Coronary artery (tissue), 2 donors: ENCODE measurements at regions not wholly inside any gene's neighbourhood (a gene's known extent, or its start where the extent isn't known, plus 50 kb on each side); places are given as distances from the start of the nearest gene placed in this dataset.

Source experiments
- DNase-seq: peaks from one replicate; pipeline ENCODE4 v3.0.0-alpha.2; 2017; ENCODE audit warnings: low spot score
- H3K27ac ChIP-seq, 2 donors: fragments of 200-600 bp; sonication (generic); one replicate each; pipeline ENCODE4 v1.5.1; 2016 to 2019
- H3K4me3 ChIP-seq: fragments of 200-600 bp; sonication (generic); 2 replicates; pipeline ENCODE4 v1.5.1; 2016; ENCODE audit warnings: mild to moderate bottlenecking, moderate library complexity
- TF ChIP-seq, protein P1 (sequence below): fragments of 200-600 bp; sonication (generic); IDR thresholded peaks from one replicate; pipeline ENCODE4 v1.5.1; 2019; ENCODE audit warnings: antibody characterized with exemption

DNA sequence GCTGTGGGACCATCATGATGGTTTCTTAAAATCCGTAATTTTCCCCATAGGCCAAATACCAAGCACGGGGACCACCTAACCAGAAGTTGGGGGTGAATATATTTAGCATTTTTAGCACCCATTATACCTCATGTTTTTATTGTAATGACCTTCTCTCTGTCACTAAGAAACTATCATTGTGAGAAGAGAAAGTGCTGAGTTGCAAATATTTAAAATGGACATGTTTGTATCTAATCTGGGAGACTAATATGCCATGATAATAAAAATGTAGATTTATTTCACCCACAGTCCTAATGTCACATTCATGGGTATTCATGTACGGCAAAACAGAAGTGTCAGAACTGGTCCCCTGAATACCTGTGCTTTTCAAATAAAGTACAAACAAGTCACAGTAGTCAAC is 398.9 kb upstream of the NR2F2 start:
- Histone ChIP-seq H3K4me3 (no peak overlapping the region), H3K27ac (no peak overlapping the region)
- TF ChIP-seq, protein P1, sequence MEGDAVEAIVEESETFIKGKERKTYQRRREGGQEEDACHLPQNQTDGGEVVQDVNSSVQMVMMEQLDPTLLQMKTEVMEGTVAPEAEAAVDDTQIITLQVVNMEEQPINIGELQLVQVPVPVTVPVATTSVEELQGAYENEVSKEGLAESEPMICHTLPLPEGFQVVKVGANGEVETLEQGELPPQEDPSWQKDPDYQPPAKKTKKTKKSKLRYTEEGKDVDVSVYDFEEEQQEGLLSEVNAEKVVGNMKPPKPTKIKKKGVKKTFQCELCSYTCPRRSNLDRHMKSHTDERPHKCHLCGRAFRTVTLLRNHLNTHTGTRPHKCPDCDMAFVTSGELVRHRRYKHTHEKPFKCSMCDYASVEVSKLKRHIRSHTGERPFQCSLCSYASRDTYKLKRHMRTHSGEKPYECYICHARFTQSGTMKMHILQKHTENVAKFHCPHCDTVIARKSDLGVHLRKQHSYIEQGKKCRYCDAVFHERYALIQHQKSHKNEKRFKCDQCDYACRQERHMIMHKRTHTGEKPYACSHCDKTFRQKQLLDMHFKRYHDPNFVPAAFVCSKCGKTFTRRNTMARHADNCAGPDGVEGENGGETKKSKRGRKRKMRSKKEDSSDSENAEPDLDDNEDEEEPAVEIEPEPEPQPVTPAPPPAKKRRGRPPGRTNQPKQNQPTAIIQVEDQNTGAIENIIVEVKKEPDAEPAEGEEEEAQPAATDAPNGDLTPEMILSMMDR = no peak
- no peak for DNase-seq

DNA sequence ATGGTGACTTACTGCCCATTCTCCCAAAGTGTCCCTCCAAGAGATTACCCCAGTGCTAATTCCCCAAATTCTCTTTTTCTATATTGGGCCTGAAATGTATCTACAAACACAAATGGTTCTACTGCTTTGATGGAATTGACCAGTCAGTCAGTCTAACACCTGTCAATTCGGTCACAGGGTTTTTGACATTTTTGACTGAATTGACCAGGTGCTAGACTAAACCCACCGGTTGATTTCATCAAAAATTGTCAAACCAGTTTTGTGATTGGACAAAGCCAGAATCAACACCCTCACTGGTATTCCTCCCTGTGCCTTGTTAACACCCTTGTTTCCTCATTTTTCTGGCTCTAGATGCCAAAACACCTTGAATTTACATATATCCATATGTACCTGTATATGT is 398.4 kb upstream of the NR2F2 start:
- no peak for DNase-seq
- Histone ChIP-seq H3K4me3 (no peak overlapping the region), H3K27ac (no peak overlapping the region)
- TF ChIP-seq, protein P1 = no peak

DNA sequence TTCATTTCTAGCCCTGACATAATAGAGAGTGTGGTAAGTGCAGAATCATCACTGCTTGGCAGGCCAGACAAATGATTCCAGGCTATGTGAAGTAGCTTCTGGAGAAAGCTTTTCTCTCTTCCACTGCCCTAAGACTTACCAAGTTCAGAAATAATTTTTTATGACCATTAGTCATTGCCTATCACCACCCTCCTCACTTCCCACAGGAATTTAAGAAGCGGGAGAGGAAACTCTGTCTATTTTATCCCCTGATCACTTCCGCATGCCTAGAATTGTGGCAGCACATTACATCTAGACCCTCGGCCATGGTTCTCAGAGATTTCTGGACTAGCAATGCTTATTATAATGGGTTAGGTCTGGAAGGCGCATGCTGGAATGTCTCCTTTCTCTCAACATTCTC is 397.8 kb upstream of the NR2F2 start:
- Histone ChIP-seq H3K27ac (no peak overlapping the region), H3K4me3 (no peak overlapping the region)
- DNase-seq = no peak
- TF ChIP-seq, protein P1 = no peak

DNA sequence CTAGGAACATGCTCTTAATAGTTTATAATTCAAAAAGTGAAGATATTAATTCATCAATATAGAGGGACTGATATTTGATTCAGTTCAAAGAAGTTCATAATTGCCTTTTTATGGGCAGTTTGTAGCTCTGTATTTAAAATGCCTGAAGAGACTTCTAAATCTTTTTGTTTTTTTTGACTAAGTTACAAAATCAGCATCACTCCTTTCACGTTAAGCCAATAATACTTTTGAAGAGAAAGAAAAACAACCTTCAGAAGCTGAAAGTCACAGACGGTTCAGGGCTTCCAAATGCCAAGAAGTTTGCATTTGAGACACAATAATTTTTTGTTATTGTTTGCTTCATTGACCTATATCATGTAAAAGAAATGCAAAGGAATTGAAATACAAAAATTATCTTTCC is 394.6 kb upstream of the NR2F2 start:
- no peak for DNase-seq
- Histone ChIP-seq H3K4me3 (peak overlapping the region; percentile 16), H3K27ac (no peak overlapping the region)
- TF ChIP-seq, protein P1 = no peak

DNA sequence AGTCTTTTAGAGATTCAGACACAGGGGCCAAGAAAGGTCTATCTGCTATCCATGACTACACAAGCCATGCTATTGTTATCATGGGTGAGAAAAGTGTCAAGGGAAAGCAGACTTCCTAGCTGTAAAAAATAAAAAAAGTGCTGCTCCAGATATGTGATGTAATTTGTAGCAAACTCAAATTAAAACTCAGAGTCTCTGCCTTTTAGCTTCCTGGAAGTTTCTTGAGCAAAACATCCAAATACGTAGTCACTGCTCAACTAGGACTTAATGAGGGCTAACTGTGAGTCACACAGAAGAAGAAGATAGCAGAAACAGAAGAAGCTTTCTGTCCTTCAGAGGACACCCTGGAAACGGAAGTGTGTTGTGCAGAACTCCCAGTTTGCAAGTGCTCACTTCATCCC is 393.4 kb upstream of the NR2F2 start:
- TF ChIP-seq, protein P1 = no peak
- DNase-seq = no peak
- Histone ChIP-seq H3K27ac (no peak overlapping the region), H3K4me3 (no peak overlapping the region)

DNA sequence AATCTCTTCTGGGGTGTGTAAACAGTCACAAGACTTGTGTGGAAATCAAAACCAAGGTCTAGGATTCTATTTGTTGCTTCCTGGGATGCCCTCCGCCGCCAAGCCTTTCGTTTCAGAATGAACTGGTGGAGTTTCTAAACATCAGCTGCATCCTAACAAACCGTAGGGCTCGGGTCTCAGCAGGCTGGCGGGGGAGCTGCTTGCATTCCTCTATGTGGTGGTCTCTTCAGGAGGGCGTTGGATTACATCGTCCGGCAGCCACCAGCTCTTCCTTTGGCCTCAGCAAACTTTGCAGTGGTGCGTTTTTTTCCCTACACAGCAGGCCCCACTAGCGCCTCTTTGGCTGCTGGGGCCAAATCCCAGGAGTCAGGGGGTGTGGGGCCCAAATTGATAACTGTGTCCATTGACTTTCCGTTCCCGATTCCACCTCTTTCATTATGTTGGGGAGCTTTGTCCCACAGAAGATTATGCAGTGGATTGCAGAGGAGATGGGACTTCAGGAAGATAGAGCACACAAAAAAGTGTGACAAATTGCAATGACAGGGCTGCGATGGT is 390.0 kb upstream of the NR2F2 start:
- Histone ChIP-seq H3K27ac (no peak overlapping the region), H3K4me3 (no peak overlapping the region)
- no peak for DNase-seq
- TF ChIP-seq, protein P1 = no peak

DNA sequence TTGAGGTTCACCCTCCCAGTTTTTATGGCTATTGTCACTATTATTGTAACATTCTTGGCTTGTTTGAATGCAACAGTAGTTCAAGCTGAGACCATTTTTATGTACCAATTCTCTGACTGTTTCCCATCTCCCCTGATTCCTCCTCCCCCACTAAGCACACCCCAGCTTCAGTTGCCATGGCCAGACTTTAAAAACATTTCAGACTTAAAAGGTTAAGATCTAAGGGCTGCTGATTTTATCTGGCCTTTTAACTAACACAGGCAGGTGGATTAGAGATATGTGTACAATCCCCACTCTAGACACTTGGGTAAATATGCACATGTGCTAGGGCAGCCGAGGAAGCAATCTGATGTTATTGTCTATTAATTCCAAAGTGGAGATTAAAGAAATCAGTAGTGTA is 386.3 kb upstream of the NR2F2 start:
- H3K27ac ChIP-seq = no peak overlapping the region
- DNase-seq = no peak
- TF ChIP-seq, protein P1 = no peak
- no peak overlapping the region for H3K4me3 ChIP-seq
